WTC11 (cell line): ENCODE measurements at regions not wholly inside any gene's neighbourhood (a gene's known extent, or its start where the extent isn't known, plus 50 kb on each side); places are given as distances from the start of the nearest gene placed in this dataset.

Experiments used
- IRF2 ChIP-seq: sonication (generic); formaldehyde crosslinking; IDR thresholded peaks from 2 replicates; pipeline ENCODE4 v1.8.0; 2022; ENCODE audit warnings: low read depth, missing genetic modification reagents, borderline replicate concordance
- KAT7 ChIP-seq: sonication (generic); formaldehyde crosslinking; IDR thresholded peaks from 2 replicates; pipeline ENCODE4 v1.8.1; 2023; ENCODE audit warnings: missing genetic modification reagents, mild to moderate bottlenecking, borderline replicate concordance
- MXD4 ChIP-seq: fragments of 250-450 bp; sonication (Bioruptor Pico); IDR thresholded peaks from 2 replicates; pipeline ENCODE4 v1.8.0; 2021; ENCODE audit warnings: mild to moderate bottlenecking, moderate library complexity, borderline replicate concordance
- RORB ChIP-seq: fragments of 250-450 bp; sonication (Bioruptor Pico); IDR thresholded peaks from 2 replicates; pipeline ENCODE4 v1.9.0; 2021; ENCODE audit warnings: mild to moderate bottlenecking
- ZBTB43 ChIP-seq: sonication (generic); formaldehyde crosslinking; IDR thresholded peaks from 2 replicates; pipeline ENCODE4 v1.8.1; 2023; ENCODE audit warnings: mild to moderate bottlenecking, missing genetic modification reagents
- ZNF121 ChIP-seq: sonication (generic); formaldehyde crosslinking; IDR thresholded peaks from 2 replicates; pipeline ENCODE4 v1.8.0; 2023; ENCODE audit warnings: missing genetic modification reagents
- ZNF232 ChIP-seq: sonication (generic); formaldehyde crosslinking; IDR thresholded peaks from 2 replicates; pipeline ENCODE4 v1.8.0; 2022; ENCODE audit warnings: mild to moderate bottlenecking, missing genetic modification reagents
- ZNF423 ChIP-seq: fragments of 250-450 bp; sonication (Bioruptor Pico); IDR thresholded peaks from 2 replicates; pipeline ENCODE4 v2.1.2; 2022; ENCODE audit warnings: mild to moderate bottlenecking, moderate library complexity
- TF ChIP-seq, protein P1 (sequence below): sonication (generic); formaldehyde crosslinking; IDR thresholded peaks from 2 replicates; pipeline ENCODE4 v1.8.1; 2022; ENCODE audit warnings: low read depth, missing genetic modification reagents, borderline replicate concordance
- TF ChIP-seq, protein P2 (sequence below): fragments of 200-600 bp; IDR thresholded peaks from 2 replicates; pipeline ENCODE4 v1.8.0; 2022; ENCODE audit warnings: antibody characterized with exemption
- TF ChIP-seq, protein P3 (sequence below): sonication (generic); formaldehyde crosslinking; IDR thresholded peaks from 2 replicates; pipeline ENCODE4 v1.8.0; 2022; ENCODE audit warnings: mild to moderate bottlenecking, missing genetic modification reagents
- TF ChIP-seq, protein P4 (sequence below): sonication (generic); formaldehyde crosslinking; IDR thresholded peaks from 2 replicates; pipeline ENCODE4 v1.8.1; 2023; ENCODE audit warnings: mild to moderate bottlenecking, missing genetic modification reagents, moderate library complexity
- TF ChIP-seq, protein P5 (sequence below): sonication (generic); formaldehyde crosslinking; IDR thresholded peaks from 2 replicates; pipeline ENCODE4 v1.8.1; 2023; ENCODE audit warnings: mild to moderate bottlenecking, missing genetic modification reagents, borderline replicate concordance

- TF ChIP-seq ZNF423 (CRISPR knock-in tag) (no peak), IRF2 (CRISPR knock-in tag) (no peak), MXD4 (CRISPR knock-in tag) (no peak), KAT7 (CRISPR knock-in tag) (no peak), ZNF121 (CRISPR knock-in tag) (no peak), ZNF232 (no peak), ZBTB43 (CRISPR knock-in tag) (no peak), RORB (no peak)
- TF ChIP-seq, protein P1, sequence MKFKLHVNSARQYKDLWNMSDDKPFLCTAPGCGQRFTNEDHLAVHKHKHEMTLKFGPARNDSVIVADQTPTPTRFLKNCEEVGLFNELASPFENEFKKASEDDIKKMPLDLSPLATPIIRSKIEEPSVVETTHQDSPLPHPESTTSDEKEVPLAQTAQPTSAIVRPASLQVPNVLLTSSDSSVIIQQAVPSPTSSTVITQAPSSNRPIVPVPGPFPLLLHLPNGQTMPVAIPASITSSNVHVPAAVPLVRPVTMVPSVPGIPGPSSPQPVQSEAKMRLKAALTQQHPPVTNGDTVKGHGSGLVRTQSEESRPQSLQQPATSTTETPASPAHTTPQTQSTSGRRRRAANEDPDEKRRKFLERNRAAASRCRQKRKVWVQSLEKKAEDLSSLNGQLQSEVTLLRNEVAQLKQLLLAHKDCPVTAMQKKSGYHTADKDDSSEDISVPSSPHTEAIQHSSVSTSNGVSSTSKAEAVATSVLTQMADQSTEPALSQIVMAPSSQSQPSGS (CRISPR knock-in tag), result no peak
- TF ChIP-seq, protein P2, sequence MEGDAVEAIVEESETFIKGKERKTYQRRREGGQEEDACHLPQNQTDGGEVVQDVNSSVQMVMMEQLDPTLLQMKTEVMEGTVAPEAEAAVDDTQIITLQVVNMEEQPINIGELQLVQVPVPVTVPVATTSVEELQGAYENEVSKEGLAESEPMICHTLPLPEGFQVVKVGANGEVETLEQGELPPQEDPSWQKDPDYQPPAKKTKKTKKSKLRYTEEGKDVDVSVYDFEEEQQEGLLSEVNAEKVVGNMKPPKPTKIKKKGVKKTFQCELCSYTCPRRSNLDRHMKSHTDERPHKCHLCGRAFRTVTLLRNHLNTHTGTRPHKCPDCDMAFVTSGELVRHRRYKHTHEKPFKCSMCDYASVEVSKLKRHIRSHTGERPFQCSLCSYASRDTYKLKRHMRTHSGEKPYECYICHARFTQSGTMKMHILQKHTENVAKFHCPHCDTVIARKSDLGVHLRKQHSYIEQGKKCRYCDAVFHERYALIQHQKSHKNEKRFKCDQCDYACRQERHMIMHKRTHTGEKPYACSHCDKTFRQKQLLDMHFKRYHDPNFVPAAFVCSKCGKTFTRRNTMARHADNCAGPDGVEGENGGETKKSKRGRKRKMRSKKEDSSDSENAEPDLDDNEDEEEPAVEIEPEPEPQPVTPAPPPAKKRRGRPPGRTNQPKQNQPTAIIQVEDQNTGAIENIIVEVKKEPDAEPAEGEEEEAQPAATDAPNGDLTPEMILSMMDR, result no peak
- TF ChIP-seq, protein P3, sequence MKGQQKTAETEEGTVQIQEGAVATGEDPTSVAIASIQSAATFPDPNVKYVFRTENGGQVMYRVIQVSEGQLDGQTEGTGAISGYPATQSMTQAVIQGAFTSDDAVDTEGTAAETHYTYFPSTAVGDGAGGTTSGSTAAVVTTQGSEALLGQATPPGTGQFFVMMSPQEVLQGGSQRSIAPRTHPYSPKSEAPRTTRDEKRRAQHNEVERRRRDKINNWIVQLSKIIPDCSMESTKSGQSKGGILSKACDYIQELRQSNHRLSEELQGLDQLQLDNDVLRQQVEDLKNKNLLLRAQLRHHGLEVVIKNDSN (CRISPR knock-in tag), result no peak
- TF ChIP-seq, protein P4, sequence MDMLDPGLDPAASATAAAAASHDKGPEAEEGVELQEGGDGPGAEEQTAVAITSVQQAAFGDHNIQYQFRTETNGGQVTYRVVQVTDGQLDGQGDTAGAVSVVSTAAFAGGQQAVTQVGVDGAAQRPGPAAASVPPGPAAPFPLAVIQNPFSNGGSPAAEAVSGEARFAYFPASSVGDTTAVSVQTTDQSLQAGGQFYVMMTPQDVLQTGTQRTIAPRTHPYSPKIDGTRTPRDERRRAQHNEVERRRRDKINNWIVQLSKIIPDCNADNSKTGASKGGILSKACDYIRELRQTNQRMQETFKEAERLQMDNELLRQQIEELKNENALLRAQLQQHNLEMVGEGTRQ (CRISPR knock-in tag), result no peak
- TF ChIP-seq, protein P5, sequence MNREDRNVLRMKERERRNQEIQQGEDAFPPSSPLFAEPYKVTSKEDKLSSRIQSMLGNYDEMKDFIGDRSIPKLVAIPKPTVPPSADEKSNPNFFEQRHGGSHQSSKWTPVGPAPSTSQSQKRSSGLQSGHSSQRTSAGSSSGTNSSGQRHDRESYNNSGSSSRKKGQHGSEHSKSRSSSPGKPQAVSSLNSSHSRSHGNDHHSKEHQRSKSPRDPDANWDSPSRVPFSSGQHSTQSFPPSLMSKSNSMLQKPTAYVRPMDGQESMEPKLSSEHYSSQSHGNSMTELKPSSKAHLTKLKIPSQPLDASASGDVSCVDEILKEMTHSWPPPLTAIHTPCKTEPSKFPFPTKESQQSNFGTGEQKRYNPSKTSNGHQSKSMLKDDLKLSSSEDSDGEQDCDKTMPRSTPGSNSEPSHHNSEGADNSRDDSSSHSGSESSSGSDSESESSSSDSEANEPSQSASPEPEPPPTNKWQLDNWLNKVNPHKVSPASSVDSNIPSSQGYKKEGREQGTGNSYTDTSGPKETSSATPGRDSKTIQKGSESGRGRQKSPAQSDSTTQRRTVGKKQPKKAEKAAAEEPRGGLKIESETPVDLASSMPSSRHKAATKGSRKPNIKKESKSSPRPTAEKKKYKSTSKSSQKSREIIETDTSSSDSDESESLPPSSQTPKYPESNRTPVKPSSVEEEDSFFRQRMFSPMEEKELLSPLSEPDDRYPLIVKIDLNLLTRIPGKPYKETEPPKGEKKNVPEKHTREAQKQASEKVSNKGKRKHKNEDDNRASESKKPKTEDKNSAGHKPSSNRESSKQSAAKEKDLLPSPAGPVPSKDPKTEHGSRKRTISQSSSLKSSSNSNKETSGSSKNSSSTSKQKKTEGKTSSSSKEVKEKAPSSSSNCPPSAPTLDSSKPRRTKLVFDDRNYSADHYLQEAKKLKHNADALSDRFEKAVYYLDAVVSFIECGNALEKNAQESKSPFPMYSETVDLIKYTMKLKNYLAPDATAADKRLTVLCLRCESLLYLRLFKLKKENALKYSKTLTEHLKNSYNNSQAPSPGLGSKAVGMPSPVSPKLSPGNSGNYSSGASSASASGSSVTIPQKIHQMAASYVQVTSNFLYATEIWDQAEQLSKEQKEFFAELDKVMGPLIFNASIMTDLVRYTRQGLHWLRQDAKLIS (CRISPR knock-in tag), result no peak
Measured at GRCh38 chr22:27443306-27443705, 358.2 kb downstream of the MN1 start.
